ENCODE measurements at regions not wholly inside any gene's neighbourhood (a gene's known extent, or its start where the extent isn't known, plus 50 kb on each side); places are given as distances from the start of the nearest gene placed in this dataset.

DNA sequence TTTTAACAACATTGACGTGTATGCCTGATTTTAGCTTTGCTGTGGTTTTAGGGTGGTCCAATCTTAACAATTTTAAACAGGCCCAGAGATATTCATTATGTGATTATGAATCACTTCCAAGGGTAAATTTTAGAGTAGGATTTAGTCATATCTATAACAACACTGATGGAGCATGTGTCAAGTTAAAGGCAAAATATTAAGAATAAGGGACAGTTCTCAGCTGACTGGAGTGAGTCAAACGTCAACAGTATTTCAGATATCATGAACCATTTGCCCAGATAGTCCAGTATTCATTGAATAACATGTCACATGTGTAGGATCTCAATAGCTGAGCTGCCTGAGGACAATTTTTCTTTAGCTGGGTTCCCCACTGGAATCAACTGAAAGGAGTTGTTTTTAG is 61.3 kb upstream of the VCX2 start:
- no peak for TF ChIP-seq GATA1 (IDR thresholded peaks at IDR 0.05; ENCODE audit: low read depth, low read length)
- no peak for TF ChIP-seq POLR2A (IDR thresholded peaks at IDR 0.05; ENCODE audit: low read length)

DNA sequence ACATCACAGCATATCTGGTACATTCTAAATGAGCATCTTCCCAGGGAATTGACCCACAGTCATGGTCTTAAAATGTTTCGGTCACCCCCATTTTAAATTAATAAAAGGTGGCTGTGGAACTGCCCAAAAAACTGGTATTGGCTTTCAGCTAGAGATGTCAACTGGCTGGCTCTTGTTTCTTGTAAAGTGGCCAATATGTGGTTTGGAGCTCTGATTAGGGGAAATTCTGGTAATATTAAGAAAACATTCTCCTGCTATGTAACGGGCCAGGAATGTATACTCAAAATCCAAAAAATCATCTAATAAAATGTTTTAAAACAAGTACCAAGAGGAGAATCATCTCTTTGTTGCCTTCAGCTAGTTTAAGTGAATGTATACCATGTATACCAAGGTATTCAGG is 62.0 kb upstream of the VCX2 start:
- TF ChIP-seq GATA1 (IDR thresholded peaks at IDR 0.05; ENCODE audit: low read depth, low read length) (no peak), POLR2A (IDR thresholded peaks at IDR 0.05; ENCODE audit: low read length) (no peak)
- no peak for DNase-seq

More for the DNA sequence above, 61.3 kb upstream of the VCX2 start:
- no peak for DNase-seq

DNA sequence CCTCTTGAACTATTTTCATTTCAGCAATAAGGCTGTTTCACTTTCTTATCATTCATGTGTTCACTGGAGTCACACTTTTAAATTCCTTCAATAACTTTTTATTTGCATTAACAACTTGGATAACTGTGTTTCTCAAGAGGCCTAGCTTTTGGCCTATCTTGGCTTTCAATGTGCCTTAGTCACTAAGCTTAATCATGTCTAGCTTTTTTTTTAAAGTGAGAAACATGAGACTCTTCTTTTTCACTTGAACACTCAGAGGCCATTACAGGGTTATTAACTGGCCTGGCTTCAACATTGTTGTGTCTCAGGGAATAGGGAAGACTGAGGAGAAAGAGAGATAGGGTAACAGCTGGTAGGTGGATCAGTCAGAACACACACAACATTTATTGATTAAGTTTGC is 64.0 kb upstream of the VCX2 start:
- no peak for TF ChIP-seq POLR2A (IDR thresholded peaks at IDR 0.05; ENCODE audit: low read length)
- no peak for TF ChIP-seq GATA1 (IDR thresholded peaks at IDR 0.05; ENCODE audit: low read depth, low read length)
- no peak for DNase-seq

DNA sequence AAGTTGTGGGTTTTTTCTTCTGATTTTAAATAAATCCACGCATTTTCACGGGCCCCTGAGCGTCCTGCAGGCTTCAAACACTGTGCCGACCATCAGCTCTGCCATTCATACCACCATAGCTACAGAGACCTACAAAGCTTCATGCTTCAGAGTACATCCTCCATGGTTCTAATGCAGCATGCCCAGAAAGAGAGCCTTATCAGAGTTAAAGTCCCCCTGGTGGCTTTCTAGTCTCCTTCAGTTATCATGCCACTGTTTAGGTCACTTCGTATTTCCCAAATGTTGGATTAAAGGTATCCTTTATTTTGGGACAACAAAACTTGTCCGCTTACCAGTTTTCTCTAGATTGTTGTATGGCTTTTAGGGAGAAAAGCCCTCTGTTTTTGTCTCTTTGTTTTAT is 66.7 kb upstream of the VCX2 start:
- no peak for DNase-seq

GRCh38 chrX:8242431-8243020 is 71.5 kb upstream of the VCX2 start:
- no peak for DNase-seq
- TF ChIP-seq POLR2A (IDR thresholded peaks at IDR 0.05; ENCODE audit: low read length) (no peak), GATA1 (IDR thresholded peaks at IDR 0.05; ENCODE audit: low read depth, low read length) (no peak)

More for the DNA sequence above, 66.7 kb upstream of the VCX2 start:
- TF ChIP-seq GATA1 (IDR thresholded peaks at IDR 0.05; ENCODE audit: low read depth, low read length) (no peak), POLR2A (IDR thresholded peaks at IDR 0.05; ENCODE audit: low read length) (no peak)

GRCh38 chrX:8244301-8244700 is 73.2 kb upstream of the VCX2 start:
- TF ChIP-seq GATA1 (IDR thresholded peaks at IDR 0.05; ENCODE audit: low read depth, low read length) (no peak), POLR2A (IDR thresholded peaks at IDR 0.05; ENCODE audit: low read length) (no peak)

GRCh38 chrX:8245411-8245810 is 74.3 kb upstream of the VCX2 start:
- DNase-seq, result no peak
- no peak for TF ChIP-seq GATA1 (IDR thresholded peaks at IDR 0.05; ENCODE audit: low read depth, low read length)
- no peak for TF ChIP-seq POLR2A (IDR thresholded peaks at IDR 0.05; ENCODE audit: low read length)

More at GRCh38 chrX:8244301-8244700, 73.2 kb upstream of the VCX2 start:
- DNase-seq, result no peak

DNA sequence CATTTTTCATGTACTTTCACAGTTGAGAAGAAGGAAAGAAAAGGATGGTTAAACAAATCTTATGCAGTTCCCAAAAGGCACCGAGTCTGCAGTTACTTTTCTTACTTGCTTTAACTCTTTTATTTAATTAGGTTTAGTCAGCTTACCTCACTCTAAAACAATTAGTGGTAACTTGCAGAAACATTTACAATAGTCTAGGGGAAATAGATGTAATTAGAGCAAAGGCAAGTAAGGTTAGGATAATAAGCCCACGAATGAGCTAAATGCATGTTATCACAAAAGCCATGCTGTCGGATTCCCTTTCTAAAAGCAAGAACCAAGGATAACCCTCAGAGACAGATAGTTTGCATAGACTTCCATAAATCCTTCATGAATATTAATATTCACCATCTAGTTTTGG is 82.0 kb upstream of the VCX2 start:
- TF ChIP-seq POLR2A (IDR thresholded peaks at IDR 0.05; ENCODE audit: low read length) (no peak), GATA1 (IDR thresholded peaks at IDR 0.05; ENCODE audit: low read depth, low read length) (no peak)
- no peak for DNase-seq

- no peak for DNase-seq
- no peak for TF ChIP-seq GATA1 (IDR thresholded peaks at IDR 0.05; ENCODE audit: low read depth, low read length)
- no peak for TF ChIP-seq POLR2A (IDR thresholded peaks at IDR 0.05; ENCODE audit: low read length)
Measured at GRCh38 chrX:8254401-8254800, 83.3 kb upstream of the VCX2 start.

- TF ChIP-seq POLR2A (IDR thresholded peaks at IDR 0.05; ENCODE audit: low read length), result no peak
- no peak for TF ChIP-seq GATA1 (IDR thresholded peaks at IDR 0.05; ENCODE audit: low read depth, low read length)
- DNase-seq, result no peak
Measured at GRCh38 chrX:8272821-8273220, 101.8 kb upstream of the VCX2 start.

- TF ChIP-seq POLR2A (IDR thresholded peaks at IDR 0.05; ENCODE audit: low read length) (no peak), GATA1 (IDR thresholded peaks at IDR 0.05; ENCODE audit: low read depth, low read length) (no peak)
- no peak for DNase-seq
Measured at GRCh38 chrX:8273451-8273895, 102.4 kb upstream of the VCX2 start.

- TF ChIP-seq POLR2A (IDR thresholded peaks at IDR 0.05; ENCODE audit: low read length) (no peak), GATA1 (IDR thresholded peaks at IDR 0.05; ENCODE audit: low read depth, low read length) (no peak)
- DNase-seq, result no peak
Measured at GRCh38 chrX:8274170-8274569, 103.1 kb upstream of the VCX2 start.

- DNase-seq, result no peak
- TF ChIP-seq GATA1 (IDR thresholded peaks at IDR 0.05; ENCODE audit: low read depth, low read length) (no peak), POLR2A (IDR thresholded peaks at IDR 0.05; ENCODE audit: low read length) (no peak)
Measured at GRCh38 chrX:8278557-8278956, 107.5 kb upstream of the VCX2 start.

- TF ChIP-seq POLR2A (IDR thresholded peaks at IDR 0.05; ENCODE audit: low read length), result no peak
- TF ChIP-seq GATA1 (IDR thresholded peaks at IDR 0.05; ENCODE audit: low read depth, low read length), result no peak
- DNase-seq, result no peak
Measured at GRCh38 chrX:8279323-8279722, 108.3 kb upstream of the VCX2 start.

- DNase-seq, result no peak
- TF ChIP-seq POLR2A (IDR thresholded peaks at IDR 0.05; ENCODE audit: low read length) (no peak), GATA1 (IDR thresholded peaks at IDR 0.05; ENCODE audit: low read depth, low read length) (no peak)
Measured at GRCh38 chrX:8284131-8284530, 113.1 kb upstream of the VCX2 start.

GRCh38 chrX:8288590-8288989 is 117.5 kb upstream of the VCX2 start:
- TF ChIP-seq POLR2A (IDR thresholded peaks at IDR 0.05; ENCODE audit: low read length) (no peak), GATA1 (IDR thresholded peaks at IDR 0.05; ENCODE audit: low read depth, low read length) (no peak)
- no peak for DNase-seq

Measured in erythroblast (primary cell).